ENCODE measurements at regions not wholly inside any gene's neighbourhood (a gene's known extent, or its start where the extent isn't known, plus 50 kb on each side); places are given as distances from the start of the nearest gene placed in this dataset.

GRCh38 chr6:164911873-164912580 lies 397.4 kb downstream of the C6orf118 start:
- no peaks in the 10 kb centered on the region for H3K36me3 Mint-ChIP-seq (ENCODE audit: low read depth, unreplicated experiment)
- DNase-seq (ENCODE audit: low spot score) = no peak
- no peaks in the 10 kb centered on the region for H3K9me3 Mint-ChIP-seq (ENCODE audit: unreplicated experiment)
- TF ChIP-seq CTCF (IDR thresholded peaks at IDR 0.05; ENCODE audit: unreplicated experiment) = no peak
- peaks cover 2% of the 10 kb centered on the region for H3K27me3 Mint-ChIP-seq (ENCODE audit: unreplicated experiment)
- no peaks in the 10 kb centered on the region for H3K4me1 Mint-ChIP-seq (ENCODE audit: unreplicated experiment)
- H3K27ac Mint-ChIP-seq (ENCODE audit: unreplicated experiment) = no peak overlapping the region
- no peak overlapping the region for H3K4me3 Mint-ChIP-seq (ENCODE audit: unreplicated experiment)

GRCh38 chr6:164911151-164911550 lies 398.3 kb downstream of the C6orf118 start:
- H3K36me3 Mint-ChIP-seq (ENCODE audit: low read depth, unreplicated experiment) = no peaks in the 10 kb centered on the region

GRCh38 chr6:164906766-164907165 lies 402.6 kb downstream of the C6orf118 start:
- no peaks in the 10 kb centered on the region for H3K9me3 Mint-ChIP-seq (ENCODE audit: unreplicated experiment)
- TF ChIP-seq CTCF (IDR thresholded peaks at IDR 0.05; ENCODE audit: unreplicated experiment) = no peak
- no peak for DNase-seq (ENCODE audit: low spot score)
- H3K36me3 Mint-ChIP-seq (ENCODE audit: low read depth, unreplicated experiment) = no peaks in the 10 kb centered on the region
- no peak overlapping the region for H3K4me3 Mint-ChIP-seq (ENCODE audit: unreplicated experiment)
- H3K27me3 Mint-ChIP-seq (ENCODE audit: unreplicated experiment) = no peaks in the 10 kb centered on the region
- H3K27ac Mint-ChIP-seq (ENCODE audit: unreplicated experiment) = no peak overlapping the region
- no peaks in the 10 kb centered on the region for H3K4me1 Mint-ChIP-seq (ENCODE audit: unreplicated experiment)

More at GRCh38 chr6:164911151-164911550, 398.3 kb downstream of the C6orf118 start:
- H3K9me3 Mint-ChIP-seq (ENCODE audit: unreplicated experiment) = no peaks in the 10 kb centered on the region
- no peak for DNase-seq (ENCODE audit: low spot score)
- peaks cover 2% of the 10 kb centered on the region for H3K27me3 Mint-ChIP-seq (ENCODE audit: unreplicated experiment)
- no peaks in the 10 kb centered on the region for H3K4me1 Mint-ChIP-seq (ENCODE audit: unreplicated experiment)
- TF ChIP-seq CTCF (IDR thresholded peaks at IDR 0.05; ENCODE audit: unreplicated experiment) = no peak
- no peak overlapping the region for H3K4me3 Mint-ChIP-seq (ENCODE audit: unreplicated experiment)
- H3K27ac Mint-ChIP-seq (ENCODE audit: unreplicated experiment) = no peak overlapping the region

- no peak overlapping the region for H3K4me3 Mint-ChIP-seq (ENCODE audit: unreplicated experiment)
- no peaks in the 10 kb centered on the region for H3K36me3 Mint-ChIP-seq (ENCODE audit: low read depth, unreplicated experiment)
- no peaks in the 10 kb centered on the region for H3K27me3 Mint-ChIP-seq (ENCODE audit: unreplicated experiment)
- no peak overlapping the region for H3K27ac Mint-ChIP-seq (ENCODE audit: unreplicated experiment)
- no peak for DNase-seq (ENCODE audit: low spot score)
- no peak for TF ChIP-seq CTCF (IDR thresholded peaks at IDR 0.05; ENCODE audit: unreplicated experiment)
- no peaks in the 10 kb centered on the region for H3K9me3 Mint-ChIP-seq (ENCODE audit: unreplicated experiment)
- H3K4me1 Mint-ChIP-seq (ENCODE audit: unreplicated experiment) = no peaks in the 10 kb centered on the region
These were observed 404.1 kb downstream of the C6orf118 start for GRCh38 chr6:164905311-164905710.

GRCh38 chr6:164898412-164898811 lies 411.0 kb downstream of the C6orf118 start:
- Mint-ChIP-seq H3K36me3 (ENCODE audit: low read depth, unreplicated experiment) (no peaks in the 10 kb centered on the region), H3K9me3 (ENCODE audit: unreplicated experiment) (no peaks in the 10 kb centered on the region), H3K4me3 (ENCODE audit: unreplicated experiment) (no peak overlapping the region), H3K4me1 (ENCODE audit: unreplicated experiment) (no peaks in the 10 kb centered on the region), H3K27me3 (ENCODE audit: unreplicated experiment) (no peaks in the 10 kb centered on the region), H3K27ac (ENCODE audit: unreplicated experiment) (no peak overlapping the region)
- no peak for DNase-seq (ENCODE audit: low spot score)
- TF ChIP-seq CTCF (IDR thresholded peaks at IDR 0.05; ENCODE audit: unreplicated experiment) = no peak
